Suppressor macrophage treated with lipopolysaccharide for 4 hours (primary cell): ENCODE measurements at regions not wholly inside any gene's neighbourhood (a gene's known extent, or its start where the extent isn't known, plus 50 kb on each side); places are given as distances from the start of the nearest gene placed in this dataset.

ENCODE experiments used
- DNase-seq: peaks from one replicate; pipeline ENCODE4 v3.0.0-alpha.2; 2020

- no peak for DNase-seq
Measured at GRCh38 chr1:4017636-4018365, 117.7 kb upstream of the C1orf174 start.

- no peak for DNase-seq
Measured at GRCh38 chr1:4018466-4019146, 118.5 kb upstream of the C1orf174 start.

- DNase-seq = no peak
Measured at GRCh38 chr1:4019147-4019521, 119.1 kb upstream of the C1orf174 start.

- DNase-seq = no peak
Measured at GRCh38 chr1:4019606-4020331, 119.7 kb upstream of the C1orf174 start.

- DNase-seq = no peak
Measured at GRCh38 chr1:4020449-4020848, 120.4 kb upstream of the C1orf174 start.

- DNase-seq = no peak
Measured at GRCh38 chr1:4021136-4021973, 121.3 kb upstream of the C1orf174 start.

GRCh38 chr1:4021974-4022268, 121.8 kb upstream of the C1orf174 start:
- no peak for DNase-seq

GRCh38 chr1:4022715-4023114, 122.6 kb upstream of the C1orf174 start:
- DNase-seq = no peak

- DNase-seq = no peak
Measured at GRCh38 chr1:4023678-4024077, 123.6 kb upstream of the C1orf174 start.

GRCh38 chr1:4024811-4025210, 124.7 kb upstream of the C1orf174 start:
- DNase-seq = no peak

GRCh38 chr1:4025752-4026151, 125.7 kb upstream of the C1orf174 start:
- DNase-seq = no peak

- DNase-seq = no peak
Measured at GRCh38 chr1:4027008-4027407, 126.9 kb upstream of the C1orf174 start.

- DNase-seq = no peak
Measured at GRCh38 chr1:4027492-4028138, 127.5 kb upstream of the C1orf174 start.

GRCh38 chr1:4028139-4028501, 128.0 kb upstream of the C1orf174 start:
- no peak for DNase-seq

- no peak for DNase-seq
Measured at GRCh38 chr1:4029376-4029775, 129.3 kb upstream of the C1orf174 start.

GRCh38 chr1:4032571-4032970, 132.5 kb upstream of the C1orf174 start:
- DNase-seq = no peak

GRCh38 chr1:4033129-4033676, 133.1 kb upstream of the C1orf174 start:
- no peak for DNase-seq

GRCh38 chr1:4033713-4034112, 133.6 kb upstream of the C1orf174 start:
- no peak for DNase-seq

GRCh38 chr1:4034318-4034887, 134.3 kb upstream of the C1orf174 start:
- DNase-seq = no peak

- DNase-seq = no peak
Measured at GRCh38 chr1:4044967-4045366, 144.9 kb upstream of the C1orf174 start.

GRCh38 chr1:4045397-4046010, 145.4 kb upstream of the C1orf174 start:
- no peak for DNase-seq
